ENCODE measurements at regions not wholly inside any gene's neighbourhood (a gene's known extent, or its start where the extent isn't known, plus 50 kb on each side); places are given as distances from the start of the nearest gene placed in this dataset.

GRCh38 chr15:38620851-38621594 is 56.4 kb upstream of the RASGRP1 start:
- H3K79me1 ChIP-seq (ENCODE audit: low read length): no peaks in the 10 kb centered on the region
- no peaks in the 10 kb centered on the region for H3K36me3 ChIP-seq (ENCODE audit: control insufficient read depth in 1 of 2, insufficient read depth in 2 of 2, low read length in 2 of 2)
- no peaks in the 10 kb centered on the region for H3K27me3 ChIP-seq (ENCODE audit: insufficient read depth, low read length)
- no peak overlapping the region for H2AK5ac ChIP-seq (ENCODE audit: low read length)
- no peak overlapping the region for H2BK5ac ChIP-seq (ENCODE audit: low read depth, low read length, poor library complexity)
- DNase-seq: no peak
- H3K79me2 ChIP-seq (ENCODE audit: control insufficient read depth, insufficient read depth, low read length, poor library complexity): no peaks in the 10 kb centered on the region
- no peak overlapping the region for H4K12ac ChIP-seq (ENCODE audit: low read depth, low read length)
- no peak overlapping the region for H4K8ac ChIP-seq (ENCODE audit: low read depth, low read length)
- H3K4ac ChIP-seq (ENCODE audit: low read depth, low read length): no peak overlapping the region
- no peaks in the 10 kb centered on the region for H3K9me3 ChIP-seq (ENCODE audit: insufficient read depth, low read depth, low read length)
- H3K18ac ChIP-seq (ENCODE audit: low read length): no peak overlapping the region
- H2AFZ ChIP-seq (ENCODE audit: insufficient read depth, low read length, poor library complexity): no peak overlapping the region
- peaks cover 0 to 2% of the 10 kb centered on the region in 2 experiments for H3K4me1 ChIP-seq (ENCODE audit: control insufficient read depth in 1 of 2, insufficient read depth in 2 of 2, low read length in 2 of 2)
- H3K4me2 ChIP-seq (ENCODE audit: low read length): no peak overlapping the region
- no peak overlapping the region for H3K23ac ChIP-seq (ENCODE audit: low read length)
- no peak overlapping the region for H3K14ac ChIP-seq (ENCODE audit: low read length)
- no peak overlapping the region for H2BK12ac ChIP-seq (ENCODE audit: low read length)
- 96% methylated on average over 1 of the region's 3 CpGs for WGBS (ENCODE audit: extremely low coverage, insufficient coverage, insufficient read length)
- H3K4me3 ChIP-seq (ENCODE audit: low read depth, low read length): no peak overlapping the region
- H3K9ac ChIP-seq (ENCODE audit: low read length): no peak overlapping the region
- no peak overlapping the region for H4K91ac ChIP-seq (ENCODE audit: low read depth, low read length)
- H3K27ac ChIP-seq (ENCODE audit: low read depth, low read length): no peak overlapping the region
- no peak overlapping the region for H2BK120ac ChIP-seq (ENCODE audit: insufficient read depth, low read length, poor library complexity)

- Histone ChIP-seq H2BK120ac (ENCODE audit: insufficient read depth, low read length, poor library complexity) (no peak overlapping the region), H3K23ac (ENCODE audit: low read length) (no peak overlapping the region), H2AK5ac (ENCODE audit: low read length) (no peak overlapping the region), H3K79me1 (ENCODE audit: low read length) (no peaks in the 10 kb centered on the region), H2BK12ac (ENCODE audit: low read length) (no peak overlapping the region), H3K18ac (ENCODE audit: low read length) (no peak overlapping the region), H3K4me2 (ENCODE audit: low read length) (no peak overlapping the region), H2BK5ac (ENCODE audit: low read depth, low read length, poor library complexity) (no peak overlapping the region), H2AFZ (ENCODE audit: insufficient read depth, low read length, poor library complexity) (no peak overlapping the region), H3K4me1 (ENCODE audit: control insufficient read depth in 1 of 2, insufficient read depth in 2 of 2, low read length in 2 of 2) (peaks cover 0 to 2% of the 10 kb centered on the region in 2 experiments), H3K36me3 (ENCODE audit: control insufficient read depth in 1 of 2, insufficient read depth in 2 of 2, low read length in 2 of 2) (no peaks in the 10 kb centered on the region), H3K4me3 (ENCODE audit: low read depth, low read length) (no peak overlapping the region), H3K27ac (ENCODE audit: low read depth, low read length) (no peak overlapping the region), H4K12ac (ENCODE audit: low read depth, low read length) (no peak overlapping the region), H3K9ac (ENCODE audit: low read length) (no peak overlapping the region), H3K9me3 (ENCODE audit: insufficient read depth, low read depth, low read length) (no peaks in the 10 kb centered on the region), H4K91ac (ENCODE audit: low read depth, low read length) (no peak overlapping the region), H3K14ac (ENCODE audit: low read length) (no peak overlapping the region), H3K4ac (ENCODE audit: low read depth, low read length) (no peak overlapping the region), H3K79me2 (ENCODE audit: control insufficient read depth, insufficient read depth, low read length, poor library complexity) (no peaks in the 10 kb centered on the region), H3K27me3 (ENCODE audit: insufficient read depth, low read length) (no peaks in the 10 kb centered on the region), H4K8ac (ENCODE audit: low read depth, low read length) (no peak overlapping the region)
- DNase-seq: peak; percentile 10 to 71
- no CpG with 5 or more reads among the region's 7 CpGs for WGBS (ENCODE audit: extremely low coverage, insufficient coverage, insufficient read length)
Measured at GRCh38 chr15:38622304-38622703, 57.7 kb upstream of the RASGRP1 start.

GRCh38 chr15:38622908-38623307 is 58.3 kb upstream of the RASGRP1 start:
- Histone ChIP-seq H3K27ac (ENCODE audit: low read depth, low read length) (no peak overlapping the region), H4K12ac (ENCODE audit: low read depth, low read length) (no peak overlapping the region), H3K4ac (ENCODE audit: low read depth, low read length) (no peak overlapping the region), H3K23ac (ENCODE audit: low read length) (no peak overlapping the region), H3K4me1 (ENCODE audit: control insufficient read depth in 1 of 2, insufficient read depth in 2 of 2, low read length in 2 of 2) (peaks cover 0 to 2% of the 10 kb centered on the region in 2 experiments), H3K9ac (ENCODE audit: low read length) (no peak overlapping the region), H3K4me3 (ENCODE audit: low read depth, low read length) (no peak overlapping the region), H3K4me2 (ENCODE audit: low read length) (no peak overlapping the region), H2BK5ac (ENCODE audit: low read depth, low read length, poor library complexity) (no peak overlapping the region), H4K91ac (ENCODE audit: low read depth, low read length) (no peak overlapping the region), H2BK120ac (ENCODE audit: insufficient read depth, low read length, poor library complexity) (no peak overlapping the region), H3K9me3 (ENCODE audit: insufficient read depth, low read depth, low read length) (no peaks in the 10 kb centered on the region), H3K36me3 (ENCODE audit: control insufficient read depth in 1 of 2, insufficient read depth in 2 of 2, low read length in 2 of 2) (no peaks in the 10 kb centered on the region), H3K27me3 (ENCODE audit: insufficient read depth, low read length) (no peaks in the 10 kb centered on the region), H2AFZ (ENCODE audit: insufficient read depth, low read length, poor library complexity) (no peak overlapping the region), H3K79me2 (ENCODE audit: control insufficient read depth, insufficient read depth, low read length, poor library complexity) (no peaks in the 10 kb centered on the region), H3K14ac (ENCODE audit: low read length) (no peak overlapping the region), H3K79me1 (ENCODE audit: low read length) (no peaks in the 10 kb centered on the region), H2AK5ac (ENCODE audit: low read length) (no peak overlapping the region), H2BK12ac (ENCODE audit: low read length) (no peak overlapping the region), H4K8ac (ENCODE audit: low read depth, low read length) (no peak overlapping the region), H3K18ac (ENCODE audit: low read length) (no peak overlapping the region)
- peak in 1 of 2 donors; percentile 46 for DNase-seq
- no CpG with 5 or more reads among the region's 5 CpGs for WGBS (ENCODE audit: extremely low coverage, insufficient coverage, insufficient read length)

GRCh38 chr15:38623744-38624143 is 59.1 kb upstream of the RASGRP1 start:
- Histone ChIP-seq H3K14ac (ENCODE audit: low read length) (no peak overlapping the region), H3K9ac (ENCODE audit: low read length) (no peak overlapping the region), H3K4me1 (ENCODE audit: control insufficient read depth in 1 of 2, insufficient read depth in 2 of 2, low read length in 2 of 2) (peaks cover 0 to 2% of the 10 kb centered on the region in 2 experiments), H2AFZ (ENCODE audit: insufficient read depth, low read length, poor library complexity) (no peak overlapping the region), H2BK12ac (ENCODE audit: low read length) (no peak overlapping the region), H3K27me3 (ENCODE audit: insufficient read depth, low read length) (no peaks in the 10 kb centered on the region), H4K12ac (ENCODE audit: low read depth, low read length) (no peak overlapping the region), H4K91ac (ENCODE audit: low read depth, low read length) (no peak overlapping the region), H3K79me2 (ENCODE audit: control insufficient read depth, insufficient read depth, low read length, poor library complexity) (no peaks in the 10 kb centered on the region), H3K79me1 (ENCODE audit: low read length) (no peaks in the 10 kb centered on the region), H3K36me3 (ENCODE audit: control insufficient read depth in 1 of 2, insufficient read depth in 2 of 2, low read length in 2 of 2) (no peaks in the 10 kb centered on the region), H3K27ac (ENCODE audit: low read depth, low read length) (no peak overlapping the region), H2BK5ac (ENCODE audit: low read depth, low read length, poor library complexity) (no peak overlapping the region), H3K18ac (ENCODE audit: low read length) (no peak overlapping the region), H2BK120ac (ENCODE audit: insufficient read depth, low read length, poor library complexity) (no peak overlapping the region), H3K4ac (ENCODE audit: low read depth, low read length) (no peak overlapping the region), H2AK5ac (ENCODE audit: low read length) (no peak overlapping the region), H3K23ac (ENCODE audit: low read length) (no peak overlapping the region), H4K8ac (ENCODE audit: low read depth, low read length) (no peak overlapping the region), H3K4me2 (ENCODE audit: low read length) (no peak overlapping the region), H3K4me3 (ENCODE audit: low read depth, low read length) (no peak overlapping the region), H3K9me3 (ENCODE audit: insufficient read depth, low read depth, low read length) (no peaks in the 10 kb centered on the region)
- WGBS (ENCODE audit: extremely low coverage, insufficient coverage, insufficient read length): no CpG with 5 or more reads among the region's 5 CpGs
- no peak for DNase-seq

Data from trophoblast cell (in vitro differentiated cells and primary cell).